Naive thymus-derived CD8-positive, alpha-beta T cell (primary cell): ENCODE measurements at regions not wholly inside any gene's neighbourhood (a gene's known extent, or its start where the extent isn't known, plus 50 kb on each side); places are given as distances from the start of the nearest gene placed in this dataset.

ENCODE experiments used
- ATAC-seq, 2 donors: fragments of 150-1000 bp; cut with Tn5 transposase in 1 of 2; sonication (Bioruptor Pico), chemical (Tn5 transposase) in 1 of 2; 1 replicate in 1 of 2; 2 replicates in 1 of 2; pipeline ENCODE4 v1.10.0; 2021; ENCODE audit warnings: mild to moderate bottlenecking in 2 of 2, moderate library complexity in 2 of 2
- POLR2A ChIA-PET: fragments of 350-600 bp; sonication (Branson Sonifier 250); formaldehyde crosslinking; loops from one replicate; lab custom pipeline; 2021; ENCODE audit warnings: antibody characterized with exemption; lab: Charles Lee
- DNase-seq, 10 donors: peaks; one replicate each; pipeline versions ENCODE4 v3.0.0 to v3.0.0-alpha.2; 2020 to 2022
- H3K27ac Mint-ChIP-seq, 10 donors: one replicate each; pipeline ENCODE4 v1.8.0; 2020 to 2022; ENCODE audit warnings: mild to moderate bottlenecking in 10 of 10, mixed read lengths in 10 of 10, moderate library complexity in 4 of 10, inconsistent platforms in 1 of 10
- H3K27me3 Mint-ChIP-seq, 5 donors: one replicate each; pipeline ENCODE4 v1.8.0; 2021 to 2022; ENCODE audit warnings: mixed read lengths in 5 of 5
- H3K36me3 Mint-ChIP-seq, 3 donors: one replicate each; pipeline ENCODE4 v1.8.0; 2020 to 2022; ENCODE audit warnings: mixed read lengths in 3 of 3, mild to moderate bottlenecking in 2 of 3, inconsistent platforms in 1 of 3
- H3K4me1 Mint-ChIP-seq, 4 donors: one replicate each; pipeline ENCODE4 v1.8.0; 2021 to 2022; ENCODE audit warnings: mixed read lengths in 4 of 4
- H3K4me3 Mint-ChIP-seq, 10 donors: one replicate each; pipeline ENCODE4 v1.8.0; 2020 to 2022; ENCODE audit warnings: mild to moderate bottlenecking in 10 of 10, mixed read lengths in 10 of 10, moderate library complexity in 6 of 10, inconsistent platforms in 1 of 10
- H3K9me3 Mint-ChIP-seq, 9 donors: one replicate each; pipeline ENCODE4 v1.8.0; 2020 to 2022; ENCODE audit warnings: mixed read lengths in 9 of 9, mild to moderate bottlenecking in 3 of 9, inconsistent platforms in 1 of 9, moderate library complexity in 1 of 9

- peak overlapping the region in 1 of 10 donors; percentile 54 for H3K27ac Mint-ChIP-seq
- no peak overlapping the region for H3K4me3 Mint-ChIP-seq
- peaks cover 6 to 20% (median 14%) of the 10 kb centered on the region in 4 donors for H3K4me1 Mint-ChIP-seq
- ATAC-seq: no peak
- H3K36me3 Mint-ChIP-seq: no peaks in the 10 kb centered on the region
- no peak for DNase-seq
- H3K9me3 Mint-ChIP-seq: no peaks in the 10 kb centered on the region
- POLR2A ChIA-PET: interaction anchor here (0.7 kb wide), 1 partner anchor 36 kb away, joined by 3 read pairs; no protein-coding TSS in a partner anchor
- H3K27me3 Mint-ChIP-seq: peaks cover 0 to 2% (median 0%) of the 10 kb centered on the region in 5 donors
These were observed 66.1 kb upstream of the SPON1 start for GRCh38 chr11:13896175-13896980.

- no peak overlapping the region for H3K4me3 Mint-ChIP-seq
- H3K27me3 Mint-ChIP-seq: peaks cover 0 to 2% (median 0%) of the 10 kb centered on the region in 5 donors
- H3K36me3 Mint-ChIP-seq: no peaks in the 10 kb centered on the region
- peaks cover 2 to 18% (median 11%) of the 10 kb centered on the region in 4 donors for H3K4me1 Mint-ChIP-seq
- DNase-seq (no peak), ATAC-seq (no peak)
- H3K9me3 Mint-ChIP-seq: no peaks in the 10 kb centered on the region
- POLR2A ChIA-PET: no interaction called here
- no peak overlapping the region for H3K27ac Mint-ChIP-seq
These were observed 65.6 kb upstream of the SPON1 start for GRCh38 chr11:13896981-13897353.

GRCh38 chr11:13897646-13898276 is 64.8 kb upstream of the SPON1 start:
- POLR2A ChIA-PET: no interaction called here
- DNase-seq (no peak), ATAC-seq (no peak)
- Mint-ChIP-seq H3K4me1 (peaks cover 0 to 16% (median 9%) of the 10 kb centered on the region in 4 donors), H3K27me3 (peaks cover 0 to 2% (median 0%) of the 10 kb centered on the region in 5 donors), H3K36me3 (no peaks in the 10 kb centered on the region), H3K9me3 (no peaks in the 10 kb centered on the region), H3K4me3 (no peak overlapping the region), H3K27ac (peak overlapping the region in 6 of 10 donors; percentile 8 to 81 (median 54))

GRCh38 chr11:13899603-13900002 is 62.9 kb upstream of the SPON1 start:
- Mint-ChIP-seq H3K27ac (peak overlapping the region in 4 of 10 donors; percentile 28 to 53 (median 40)), H3K4me1 (peaks cover 0 to 16% (median 9%) of the 10 kb centered on the region in 4 donors), H3K4me3 (no peak overlapping the region), H3K27me3 (peaks cover 0 to 2% (median 0%) of the 10 kb centered on the region in 5 donors), H3K36me3 (no peaks in the 10 kb centered on the region), H3K9me3 (peaks cover 0 to 2% (median 0%) of the 10 kb centered on the region in 9 donors)
- ATAC-seq: no peak
- DNase-seq: no peak
- POLR2A ChIA-PET: no interaction called here

GRCh38 chr11:13902523-13902922 is 60.0 kb upstream of the SPON1 start:
- peak overlapping the region in 2 of 10 donors; percentile 41 to 45 for H3K27ac Mint-ChIP-seq

GRCh38 chr11:13905137-13905781 is 57.3 kb upstream of the SPON1 start:
- H3K9me3 Mint-ChIP-seq: peaks cover 0 to 27% (median 13%) of the 10 kb centered on the region in 9 donors
- DNase-seq (no peak), ATAC-seq (no peak)
- no peaks in the 10 kb centered on the region for H3K27me3 Mint-ChIP-seq
- peaks cover 0 to 8% (median 6%) of the 10 kb centered on the region in 3 donors for H3K36me3 Mint-ChIP-seq
- peaks cover 0 to 7% (median 0%) of the 10 kb centered on the region in 4 donors for H3K4me1 Mint-ChIP-seq
- POLR2A ChIA-PET: no interaction called here
- no peak overlapping the region for H3K4me3 Mint-ChIP-seq
- H3K27ac Mint-ChIP-seq: no peak overlapping the region

More at GRCh38 chr11:13902523-13902922, 60.0 kb upstream of the SPON1 start:
- POLR2A ChIA-PET: interaction anchor here (1.6 kb wide), 1 partner anchor 10 kb away, joined by 3 read pairs; no protein-coding TSS in a partner anchor
- no peak for DNase-seq
- Mint-ChIP-seq H3K9me3 (peaks cover 0 to 18% (median 6%) of the 10 kb centered on the region in 9 donors), H3K4me3 (no peak overlapping the region), H3K27me3 (peaks cover 0 to 2% (median 0%) of the 10 kb centered on the region in 5 donors), H3K4me1 (peaks cover 0 to 10% (median 7%) of the 10 kb centered on the region in 4 donors), H3K36me3 (peaks cover 0 to 8% (median 6%) of the 10 kb centered on the region in 3 donors)
- ATAC-seq: no peak

GRCh38 chr11:13907678-13908077 is 54.8 kb upstream of the SPON1 start:
- Mint-ChIP-seq H3K9me3 (peaks cover 0 to 27% (median 14%) of the 10 kb centered on the region in 9 donors), H3K4me3 (no peak overlapping the region), H3K4me1 (peaks cover 0 to 4% (median 0%) of the 10 kb centered on the region in 4 donors), H3K36me3 (peaks cover 0 to 8% (median 6%) of the 10 kb centered on the region in 3 donors), H3K27me3 (no peaks in the 10 kb centered on the region), H3K27ac (no peak overlapping the region)
- POLR2A ChIA-PET: interaction anchor here (0.9 kb wide), 1 partner anchor 33 kb away, joined by 4 read pairs; no protein-coding TSS in a partner anchor
- ATAC-seq (no peak), DNase-seq (no peak)

- H3K27me3 Mint-ChIP-seq: no peaks in the 10 kb centered on the region
- DNase-seq (no peak), ATAC-seq (no peak)
- peaks cover 0 to 4% (median 0%) of the 10 kb centered on the region in 4 donors for H3K4me1 Mint-ChIP-seq
- POLR2A ChIA-PET: no interaction called here
- H3K9me3 Mint-ChIP-seq: peaks cover 0 to 27% (median 14%) of the 10 kb centered on the region in 9 donors
- H3K4me3 Mint-ChIP-seq: no peak overlapping the region
- peaks cover 0 to 8% (median 6%) of the 10 kb centered on the region in 3 donors for H3K36me3 Mint-ChIP-seq
- H3K27ac Mint-ChIP-seq: no peak overlapping the region
These were observed 54.0 kb upstream of the SPON1 start for GRCh38 chr11:13908535-13908934.
